Natural killer cell (primary cell): ENCODE measurements at regions not wholly inside any gene's neighbourhood (a gene's known extent, or its start where the extent isn't known, plus 50 kb on each side); places are given as distances from the start of the nearest gene placed in this dataset.
"Not testable (repeated sequence)": the region's sequence is repeated elsewhere in the genome, so short reads cannot be mapped to it uniquely, and the experiment has no call there.

Source experiments
- ATAC-seq, 3 donors: fragments of 150-1000 bp in 2 of 3; fragments of 200-7000 bp in 1 of 3; cut with Tn5 transposase; 1 replicate in 1 of 3; 2 replicates in 2 of 3; pipeline ENCODE4 v1.10.0; 2021; ENCODE audit warnings: mild to moderate bottlenecking in 2 of 3, moderate library complexity in 2 of 3
- DNase-seq, 2 donors: peaks; one replicate each; pipeline versions ENCODE4 v3.0.0 to v3.0.0-alpha.2; 2013 to 2021; ENCODE audit warnings: mixed read lengths in 1 of 2
- H3K27ac ChIP-seq: one replicate; pipeline ENCODE4 v1.5.1; 2013; ENCODE audit warnings: mild to moderate bottlenecking, low read length
- H3K27me3 ChIP-seq: one replicate; pipeline ENCODE4 v1.6.1; 2013; ENCODE audit warnings: low read length; ENCODE audit not compliant: control insufficient read depth, insufficient read depth
- H3K36me3 ChIP-seq: one replicate; pipeline ENCODE4 v1.6.1; 2013; ENCODE audit warnings: low read length; ENCODE audit not compliant: control insufficient read depth, insufficient read depth
- H3K4me1 ChIP-seq: one replicate; pipeline ENCODE4 v1.6.1; 2013; ENCODE audit warnings: low read length; ENCODE audit not compliant: control insufficient read depth, insufficient read depth
- H3K4me3 ChIP-seq: one replicate; pipeline ENCODE4 v1.5.1; 2013; ENCODE audit warnings: low read length
- H3K9me3 ChIP-seq: one replicate; pipeline ENCODE4 v1.6.1; 2013; ENCODE audit warnings: low read length; ENCODE audit not compliant: control insufficient read depth, insufficient read depth
- H3K27ac Mint-ChIP-seq, 2 donors: one replicate each; pipeline ENCODE4 v1.8.0; 2022; ENCODE audit warnings: mild to moderate bottlenecking in 2 of 2, mixed read lengths in 2 of 2, moderate library complexity in 1 of 2
- H3K27me3 Mint-ChIP-seq, 2 donors: one replicate each; pipeline ENCODE4 v1.8.0; 2022; ENCODE audit warnings: low read depth in 2 of 2, mixed read lengths in 2 of 2
- H3K36me3 Mint-ChIP-seq: one replicate; pipeline ENCODE4 v1.8.0; 2022; ENCODE audit warnings: mixed read lengths
- H3K4me1 Mint-ChIP-seq, 2 donors: one replicate each; pipeline ENCODE4 v1.8.0; 2022; ENCODE audit warnings: mixed read lengths in 2 of 2
- H3K4me3 Mint-ChIP-seq: one replicate; pipeline ENCODE4 v1.8.0; 2022; ENCODE audit warnings: mild to moderate bottlenecking, moderate library complexity, mixed read lengths
- H3K9me3 Mint-ChIP-seq, 2 donors: one replicate each; pipeline ENCODE4 v1.8.0; 2022; ENCODE audit warnings: mixed read lengths in 2 of 2
- CTCF ChIP-seq: fragments of 200-600 bp; IDR thresholded peaks from one replicate; pipeline ENCODE4 v1.8.0; 2022; ENCODE audit warnings: antibody characterized with exemption
- WGBS: methylation state at CpG from one replicate; pipeline ENCODE4 v1.1.7; 2013; ENCODE audit warnings: missing lambda C conversion rate; ENCODE audit not compliant: insufficient coverage; 5-methylcytosine and 5-hydroxymethylcytosine counted together
- intact Hi-C: fragments of 100-400 bp; cut with micrococcal nuclease; formaldehyde crosslinking; loops from one replicate; pipeline ENCODE4 v1.14.2; 2022

- no peaks in the 10 kb centered on the region for H3K36me3 ChIP-seq
- 97% methylated on average over 13 of the region's 17 CpGs for WGBS
- no peaks in the 10 kb centered on the region for H3K4me1 ChIP-seq
- peaks cover 0 to 3% of the 10 kb centered on the region in 2 donors for H3K27me3 Mint-ChIP-seq
- no peaks in the 10 kb centered on the region for H3K9me3 ChIP-seq
- intact Hi-C loops: no loop called here
- H3K27me3 ChIP-seq: no peaks in the 10 kb centered on the region
- no peak overlapping the region for H3K27ac Mint-ChIP-seq
- no peaks in the 10 kb centered on the region for H3K4me1 Mint-ChIP-seq
- no peak overlapping the region for H3K4me3 ChIP-seq
- no peak overlapping the region for H3K4me3 Mint-ChIP-seq
- DNase-seq (no peak), ATAC-seq (no peak)
- H3K9me3 Mint-ChIP-seq: no peaks in the 10 kb centered on the region
- no peak for TF ChIP-seq CTCF
- H3K36me3 Mint-ChIP-seq: no peaks in the 10 kb centered on the region
- no peak overlapping the region for H3K27ac ChIP-seq
These were observed 84.2 kb downstream of the DAPL1 start for GRCh38 chr2:158879229-158879903.

- Histone ChIP-seq H3K27ac (no peak overlapping the region), H3K9me3 (no peaks in the 10 kb centered on the region), H3K4me3 (no peak overlapping the region), H3K36me3 (no peaks in the 10 kb centered on the region), H3K4me1 (no peaks in the 10 kb centered on the region), H3K27me3 (no peaks in the 10 kb centered on the region)
- DNase-seq: no peak
- H3K27me3 Mint-ChIP-seq: peaks cover 0 to 3% of the 10 kb centered on the region in 2 donors
- WGBS: 88% methylated on average over 8 of the region's 8 CpGs
- TF ChIP-seq CTCF: no peak
- intact Hi-C loops: no loop called here
- H3K4me3 Mint-ChIP-seq: no peak overlapping the region
- no peak for ATAC-seq
- H3K36me3 Mint-ChIP-seq: no peaks in the 10 kb centered on the region
- H3K27ac Mint-ChIP-seq: no peak overlapping the region
- H3K4me1 Mint-ChIP-seq: no peaks in the 10 kb centered on the region
- no peaks in the 10 kb centered on the region for H3K9me3 Mint-ChIP-seq
These were observed 86.1 kb upstream of the TANC1 start for GRCh38 chr2:158882297-158882696.

GRCh38 chr2:158884552-158884951, 83.9 kb upstream of the TANC1 start:
- H3K27me3 Mint-ChIP-seq, H3K4me1 ChIP-seq, ATAC-seq, H3K27ac Mint-ChIP-seq, H3K9me3 ChIP-seq, H3K36me3 ChIP-seq, intact Hi-C loops, DNase-seq, H3K9me3 Mint-ChIP-seq, H3K27me3 ChIP-seq, H3K4me3 Mint-ChIP-seq, H3K4me3 ChIP-seq, H3K36me3 Mint-ChIP-seq, H3K27ac ChIP-seq, H3K4me1 Mint-ChIP-seq: not testable (repeated sequence)
- WGBS: 97% methylated on average over 3 of the region's 3 CpGs

- H3K27me3 Mint-ChIP-seq, intact Hi-C loops, H3K4me1 Mint-ChIP-seq, H3K4me3 Mint-ChIP-seq, H3K27ac Mint-ChIP-seq, H3K9me3 Mint-ChIP-seq, H3K4me1 ChIP-seq, H3K27ac ChIP-seq, DNase-seq, H3K4me3 ChIP-seq, H3K36me3 ChIP-seq, H3K9me3 ChIP-seq, H3K36me3 Mint-ChIP-seq, ATAC-seq, H3K27me3 ChIP-seq: not testable (repeated sequence)
- WGBS: 86% methylated on average over 7 of the region's 8 CpGs
These were observed 83.3 kb upstream of the TANC1 start for GRCh38 chr2:158885018-158885678.

- H3K9me3 ChIP-seq, H3K4me3 ChIP-seq, H3K4me3 Mint-ChIP-seq, H3K27ac ChIP-seq, H3K27ac Mint-ChIP-seq, H3K27me3 ChIP-seq, intact Hi-C loops, H3K36me3 Mint-ChIP-seq, H3K4me1 ChIP-seq, H3K9me3 Mint-ChIP-seq, H3K27me3 Mint-ChIP-seq, H3K4me1 Mint-ChIP-seq, ATAC-seq, H3K36me3 ChIP-seq, DNase-seq: not testable (repeated sequence)
- WGBS: 95% methylated on average over 10 of the region's 10 CpGs
These were observed 82.8 kb upstream of the TANC1 start for GRCh38 chr2:158885679-158886050.
